Astrocyte (in vitro differentiated cells and primary cell): ENCODE measurements at regions not wholly inside any gene's neighbourhood (a gene's known extent, or its start where the extent isn't known, plus 50 kb on each side); places are given as distances from the start of the nearest gene placed in this dataset.

Experiments used
- CTCF ChIP-seq: IDR thresholded peaks from 2 replicates; pipeline ENCODE4 v1.5.1; 2011; ENCODE audit warnings: low read depth, mild to moderate bottlenecking, inconsistent platforms, low read length, moderate library complexity; ENCODE audit not compliant: insufficient read depth
- EZH2 ChIP-seq: IDR thresholded peaks from 2 replicates; pipeline ENCODE4 v1.6.1; 2012; ENCODE audit warnings: mild to moderate bottlenecking, low read length, inconsistent platforms; ENCODE audit not compliant: insufficient read depth

GRCh38 chr2:64289251-64289650, 145.0 kb upstream of the PELI1 start:
- TF ChIP-seq CTCF (no peak), EZH2 (no peak)
